K562 (cell line): ENCODE measurements at regions not wholly inside any gene's neighbourhood (a gene's known extent, or its start where the extent isn't known, plus 50 kb on each side); places are given as distances from the start of the nearest gene placed in this dataset.

Experiments used
- ATAC-seq: fragments of 200-7000 bp; cut with Tn5 transposase; 3 replicates; pipeline ENCODE4 v1.9.1; 2020; ENCODE audit warnings: moderate library complexity
- BruUV-seq: library from RNA; stranded (reverse); fragments of 400-500 nt; replicated peaks from 2 replicates; lab custom pipeline; 2021; lab: Mats Ljungman, UMichigan
- CTCF ChIA-PET: fragments of 300-600 bp; formaldehyde crosslinking; extraction: SDS; loops from one replicate; lab custom pipeline; 2021; ENCODE audit warnings: low intra/inter-chr PET ratio; lab: Yijun Ruan, JAX
- POLR2A ChIA-PET: fragments of 300-600, 350-650 bp; sonication (Branson Sonifier 250); formaldehyde crosslinking; extraction: SDS; loops from one replicate; lab custom pipeline; 2021; ENCODE audit warnings: antibody characterized with exemption, inconsistent platforms; lab: Yijun Ruan, JAX
- DNase-seq, 4 experiments: peaks; one replicate each; pipeline versions ENCODE4 v3.0.0 to v3.0.0-alpha.2; 2011 to 2018; ENCODE audit warnings: low spot score in 3 of 4, mixed read lengths in 3 of 4; ENCODE audit errors: extremely low read depth in 1 of 4
- FAIRE-seq: peaks from 2 replicates; lab custom pipeline; 2011; peaks lifted over from hg19 to GRCh38; lab: Jason Lieb, UNC
- H2AFZ ChIP-seq: 2 replicates; pipeline ENCODE4 v1.6.0; 2011; ENCODE audit warnings: low read depth, low read length, control low read depth, inconsistent platforms
- H3K27ac ChIP-seq: fragments of 200-600 bp; 3 replicates; pipeline ENCODE4 v1.8.0; 2011; ENCODE audit warnings: low read depth, mild to moderate bottlenecking, control low read depth, inconsistent platforms, low read length, moderate library complexity, mixed read lengths; ENCODE audit errors: extremely low read depth
- H3K27me3 ChIP-seq, 2 experiments: fragments of 300-600 bp in 1 of 2; 2 replicates in 1 of 2; 3 replicates in 1 of 2; pipeline versions ENCODE4 v1.6.0 to v1.8.0; 2011; ENCODE audit warnings: inconsistent platforms in 2 of 2, low read length in 2 of 2, mild to moderate bottlenecking in 1 of 2, mixed read lengths in 1 of 2, moderate library complexity in 1 of 2; ENCODE audit not compliant: control insufficient read depth in 2 of 2, insufficient read depth in 2 of 2
- H3K36me3 ChIP-seq: fragments of 300-600 bp; 3 replicates; pipeline ENCODE4 v1.8.0; 2011; ENCODE audit warnings: mild to moderate bottlenecking, low read length, inconsistent platforms; ENCODE audit not compliant: control insufficient read depth, insufficient read depth
- H3K4me1 ChIP-seq, 2 experiments: fragments of 200-600 bp in 1 of 2; replicated peaks in 1 of 2; 2 replicates in 1 of 2; 3 replicates in 1 of 2; pipeline versions ENCODE4 v1.5.1 to v1.8.0; 2011; ENCODE audit warnings: inconsistent platforms in 2 of 2, low read length in 2 of 2, mild to moderate bottlenecking in 1 of 2, mixed read lengths in 1 of 2, moderate library complexity in 1 of 2; ENCODE audit not compliant: control insufficient read depth in 2 of 2, insufficient read depth in 2 of 2
- H3K4me2 ChIP-seq: 2 replicates; pipeline ENCODE4 v1.6.1; 2011; ENCODE audit warnings: low read length, control low read depth, inconsistent platforms, mixed read lengths; ENCODE audit not compliant: insufficient read depth
- H3K4me3 ChIP-seq: fragments of 200-600 bp; sonication (generic), shearing (Covaris generic); 2 replicates; pipeline ENCODE4 v1.5.1; 2016; ENCODE audit warnings: control low read depth, inconsistent platforms
- H3K79me2 ChIP-seq: fragments of 200-600 bp; 3 replicates; pipeline ENCODE4 v1.8.0; 2011; ENCODE audit warnings: low read length, inconsistent platforms; ENCODE audit not compliant: control insufficient read depth, insufficient read depth
- H3K9ac ChIP-seq, 2 experiments: 2 replicates each; pipeline versions ENCODE4 v1.6.0 to v1.6.1; 2011; ENCODE audit warnings: low read depth in 2 of 2, low read length in 2 of 2, control low read depth in 1 of 2, inconsistent platforms in 1 of 2, mild to moderate bottlenecking in 1 of 2, mixed read lengths in 1 of 2; ENCODE audit not compliant: insufficient read depth in 1 of 2
- H3K9me1 ChIP-seq: one replicate; pipeline ENCODE4 v1.6.0; 2011; ENCODE audit warnings: inconsistent platforms, mild to moderate bottlenecking, low read length, moderate library complexity; ENCODE audit not compliant: control insufficient read depth, insufficient read depth
- H3K9me3 ChIP-seq: replicated peaks from 2 replicates; pipeline ENCODE4 v1.5.1; 2011; ENCODE audit warnings: low read depth, low read length, inconsistent platforms; ENCODE audit not compliant: control insufficient read depth, insufficient read depth
- H4K20me1 ChIP-seq: replicated peaks from 2 replicates; pipeline ENCODE4 v1.6.1; 2011; ENCODE audit warnings: low read length, inconsistent platforms, mixed read lengths; ENCODE audit not compliant: control insufficient read depth, insufficient read depth
- CHCHD3 ChIP-seq: fragments of 250-450 bp; sonication (Bioruptor Pico); IDR thresholded peaks from 2 replicates; pipeline ENCODE4 v2.1.2; 2022; ENCODE audit warnings: mild to moderate bottlenecking
- ETS2 ChIP-seq: IDR thresholded peaks from 2 replicates; pipeline ENCODE4 v1.6.1; 2016; ENCODE audit warnings: borderline replicate concordance, missing genetic modification characterization, mild to moderate bottlenecking, moderate library complexity, missing compliant biosample characterization; ENCODE audit not compliant: poor library complexity, severe bottlenecking
- HES1 ChIP-seq: fragments of 450-650 bp; IDR thresholded peaks from 2 replicates; pipeline ENCODE4 v1.6.1; 2016; ENCODE audit warnings: low read depth, mild to moderate bottlenecking, moderate library complexity
- SIN3B ChIP-seq: fragments of 450-650 bp; IDR thresholded peaks from 2 replicates; pipeline ENCODE4 v1.6.1; 2017; ENCODE audit warnings: low read depth, mild to moderate bottlenecking, moderate library complexity
- SMARCC2 ChIP-seq: fragments of 450-650 bp; IDR thresholded peaks from 2 replicates; pipeline ENCODE4 v1.6.1; 2017; ENCODE audit warnings: antibody characterized with exemption, moderate library complexity, mild to moderate bottlenecking, low read depth
- SP1 ChIP-seq: sonication (generic); formaldehyde crosslinking; IDR thresholded peaks from 2 replicates; pipeline ENCODE4 v1.8.1; 2022; ENCODE audit warnings: mild to moderate bottlenecking, missing genetic modification reagents
- SUPT5H ChIP-seq: fragments of 450-650 bp; IDR thresholded peaks from 2 replicates; pipeline ENCODE4 v1.6.1; 2016
- TAF7 ChIP-seq: fragments of 450-650 bp; IDR thresholded peaks from 2 replicates; pipeline ENCODE4 v1.6.1; 2016; ENCODE audit warnings: missing genetic modification characterization, missing compliant biosample characterization
- ZNF512 ChIP-seq: IDR thresholded peaks from 2 replicates; pipeline ENCODE4 v1.6.1; 2016; ENCODE audit warnings: missing genetic modification characterization, missing compliant biosample characterization
- ZNF717 ChIP-seq: fragments of 250-450 bp; sonication (Bioruptor Pico); IDR thresholded peaks from 2 replicates; pipeline ENCODE4 v1.5.0; 2021
- WGBS: fragments of 100-300 bp; shearing (Covaris generic); methylation state at CpG from one replicate; pipeline ENCODE4 v1.1.6; 2016; ENCODE audit warnings: low coverage, mixed read lengths; ENCODE audit not compliant: insufficient coverage; ENCODE audit errors: missing lambda C conversion rate; 5-methylcytosine and 5-hydroxymethylcytosine counted together
- in situ Hi-C: fragments of 300-500 bp; cut with MboI; formaldehyde crosslinking; loops from 4 replicates; pipeline ENCODE4 v1.15.0; 2018; ENCODE audit warnings: inconsistent platforms, mixed read lengths
- intact Hi-C: fragments of 100-400 bp; cut with micrococcal nuclease; formaldehyde crosslinking; loops from 2 replicates; pipeline ENCODE4 v1.14.2; 2022
- TF ChIP-seq, protein P1 (sequence below): fragments of 250-450 bp; sonication (Bioruptor Pico); IDR thresholded peaks from 2 replicates; pipeline ENCODE4 v1.4.0; 2020
- TF ChIP-seq, protein P2 (sequence below), 2 experiments: fragments of 450-650 bp in 1 of 2; IDR thresholded peaks; 2 replicates each; pipeline ENCODE4 v1.6.1; 2011 to 2017; ENCODE audit warnings: low read depth in 2 of 2, antibody characterized with exemption in 1 of 2, borderline replicate concordance in 1 of 2, low read length in 1 of 2, mild to moderate bottlenecking in 1 of 2, mixed read lengths in 1 of 2; ENCODE audit not compliant: control insufficient read depth in 1 of 2
- TF ChIP-seq, protein P3 (sequence below): sonication (generic); formaldehyde crosslinking; IDR thresholded peaks from 2 replicates; pipeline ENCODE4 v1.8.1; 2023; ENCODE audit warnings: mild to moderate bottlenecking, missing genetic modification reagents

- TF ChIP-seq SUPT5H: no peak
- TF ChIP-seq ETS2: no peak
- no peak for TF ChIP-seq HES1
- TF ChIP-seq, protein P1, sequence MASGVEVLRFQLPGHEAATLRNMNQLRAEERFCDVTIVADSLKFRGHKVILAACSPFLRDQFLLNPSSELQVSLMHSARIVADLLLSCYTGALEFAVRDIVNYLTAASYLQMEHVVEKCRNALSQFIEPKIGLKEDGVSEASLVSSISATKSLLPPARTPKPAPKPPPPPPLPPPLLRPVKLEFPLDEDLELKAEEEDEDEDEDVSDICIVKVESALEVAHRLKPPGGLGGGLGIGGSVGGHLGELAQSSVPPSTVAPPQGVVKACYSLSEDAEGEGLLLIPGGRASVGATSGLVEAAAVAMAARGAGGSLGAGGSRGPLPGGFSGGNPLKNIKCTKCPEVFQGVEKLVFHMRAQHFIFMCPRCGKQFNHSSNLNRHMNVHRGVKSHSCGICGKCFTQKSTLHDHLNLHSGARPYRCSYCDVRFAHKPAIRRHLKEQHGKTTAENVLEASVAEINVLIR (CRISPR knock-in tag): no peak
- TF ChIP-seq, protein P2, sequence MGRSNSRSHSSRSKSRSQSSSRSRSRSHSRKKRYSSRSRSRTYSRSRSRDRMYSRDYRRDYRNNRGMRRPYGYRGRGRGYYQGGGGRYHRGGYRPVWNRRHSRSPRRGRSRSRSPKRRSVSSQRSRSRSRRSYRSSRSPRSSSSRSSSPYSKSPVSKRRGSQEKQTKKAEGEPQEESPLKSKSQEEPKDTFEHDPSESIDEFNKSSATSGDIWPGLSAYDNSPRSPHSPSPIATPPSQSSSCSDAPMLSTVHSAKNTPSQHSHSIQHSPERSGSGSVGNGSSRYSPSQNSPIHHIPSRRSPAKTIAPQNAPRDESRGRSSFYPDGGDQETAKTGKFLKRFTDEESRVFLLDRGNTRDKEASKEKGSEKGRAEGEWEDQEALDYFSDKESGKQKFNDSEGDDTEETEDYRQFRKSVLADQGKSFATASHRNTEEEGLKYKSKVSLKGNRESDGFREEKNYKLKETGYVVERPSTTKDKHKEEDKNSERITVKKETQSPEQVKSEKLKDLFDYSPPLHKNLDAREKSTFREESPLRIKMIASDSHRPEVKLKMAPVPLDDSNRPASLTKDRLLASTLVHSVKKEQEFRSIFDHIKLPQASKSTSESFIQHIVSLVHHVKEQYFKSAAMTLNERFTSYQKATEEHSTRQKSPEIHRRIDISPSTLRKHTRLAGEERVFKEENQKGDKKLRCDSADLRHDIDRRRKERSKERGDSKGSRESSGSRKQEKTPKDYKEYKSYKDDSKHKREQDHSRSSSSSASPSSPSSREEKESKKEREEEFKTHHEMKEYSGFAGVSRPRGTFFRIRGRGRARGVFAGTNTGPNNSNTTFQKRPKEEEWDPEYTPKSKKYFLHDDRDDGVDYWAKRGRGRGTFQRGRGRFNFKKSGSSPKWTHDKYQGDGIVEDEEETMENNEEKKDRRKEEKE (IDR thresholded peaks at IDR 0.05; ENCODE audit: borderline replicate concordance in 1 of 2, control insufficient read depth in 1 of 2, low read depth in 2 of 2, low read length in 1 of 2): no peak
- TF ChIP-seq SMARCC2: no peak
- TF ChIP-seq, protein P3, sequence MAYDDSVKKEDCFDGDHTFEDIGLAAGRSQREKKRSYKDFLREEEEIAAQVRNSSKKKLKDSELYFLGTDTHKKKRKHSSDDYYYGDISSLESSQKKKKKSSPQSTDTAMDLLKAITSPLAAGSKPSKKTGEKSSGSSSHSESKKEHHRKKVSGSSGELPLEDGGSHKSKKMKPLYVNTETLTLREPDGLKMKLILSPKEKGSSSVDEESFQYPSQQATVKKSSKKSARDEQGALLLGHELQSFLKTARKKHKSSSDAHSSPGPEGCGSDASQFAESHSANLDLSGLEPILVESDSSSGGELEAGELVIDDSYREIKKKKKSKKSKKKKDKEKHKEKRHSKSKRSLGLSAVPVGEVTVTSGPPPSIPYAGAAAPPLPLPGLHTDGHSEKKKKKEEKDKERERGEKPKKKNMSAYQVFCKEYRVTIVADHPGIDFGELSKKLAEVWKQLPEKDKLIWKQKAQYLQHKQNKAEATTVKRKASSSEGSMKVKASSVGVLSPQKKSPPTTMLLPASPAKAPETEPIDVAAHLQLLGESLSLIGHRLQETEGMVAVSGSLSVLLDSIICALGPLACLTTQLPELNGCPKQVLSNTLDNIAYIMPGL (CRISPR knock-in tag): no peak
- TF ChIP-seq ZNF512 (tag): no peak
- no peak for TF ChIP-seq TAF7
- TF ChIP-seq CHCHD3 (CRISPR knock-in tag): no peak
- TF ChIP-seq SP1 (CRISPR knock-in tag): no peak
- TF ChIP-seq ZNF717 (CRISPR knock-in tag): no peak
- TF ChIP-seq SIN3B: no peak
- peaks cover 29% of the 10 kb centered on the region for H3K79me2 ChIP-seq
Measured at GRCh38 chr5:27216367-27216950, 178.1 kb upstream of the CDH9 start.

More at GRCh38 chr5:27216367-27216950, 178.1 kb upstream of the CDH9 start:
- 11% methylated on average over 3 of the region's 3 CpGs for WGBS
- DNase-seq: no peak
- ChIA-PET POLR2A (no interaction called here), CTCF (no interaction called here)
- Histone ChIP-seq H3K27ac (no peak overlapping the region), H3K4me1 (no peaks in the 10 kb centered on the region), H3K9me1 (no peaks in the 10 kb centered on the region), H2AFZ (peak overlapping the region; percentile 81; the same call in 1 of the 2 replicates), H3K36me3 (no peaks in the 10 kb centered on the region), H3K4me3 (no peak overlapping the region), H4K20me1 (no peaks in the 10 kb centered on the region), H3K9me3 (no peaks in the 10 kb centered on the region), H3K9ac (no peak overlapping the region), H3K27me3 (no peaks in the 10 kb centered on the region), H3K4me2 (no peak overlapping the region)
- in situ Hi-C loops: no loop called here
- BruUV-seq: no TSS peak
- FAIRE-seq: no peak
- intact Hi-C loops: loop anchor here (2.0 kb wide), 1 partner anchor 256 kb away; no protein-coding TSS in a partner anchor
- ATAC-seq: no peak
